Activated CD4-positive, alpha-beta T cell treated with anti-CD3 and anti-CD28 coated beads, Interleukin-2, amount 50 U/mL, for 1 hour (primary cell): ENCODE measurements at regions not wholly inside any gene's neighbourhood (a gene's known extent, or its start where the extent isn't known, plus 50 kb on each side); places are given as distances from the start of the nearest gene placed in this dataset.

Experiments used
- DNase-seq: peaks from one replicate; pipeline ENCODE4 v3.0.0-alpha.2; 2020

DNA sequence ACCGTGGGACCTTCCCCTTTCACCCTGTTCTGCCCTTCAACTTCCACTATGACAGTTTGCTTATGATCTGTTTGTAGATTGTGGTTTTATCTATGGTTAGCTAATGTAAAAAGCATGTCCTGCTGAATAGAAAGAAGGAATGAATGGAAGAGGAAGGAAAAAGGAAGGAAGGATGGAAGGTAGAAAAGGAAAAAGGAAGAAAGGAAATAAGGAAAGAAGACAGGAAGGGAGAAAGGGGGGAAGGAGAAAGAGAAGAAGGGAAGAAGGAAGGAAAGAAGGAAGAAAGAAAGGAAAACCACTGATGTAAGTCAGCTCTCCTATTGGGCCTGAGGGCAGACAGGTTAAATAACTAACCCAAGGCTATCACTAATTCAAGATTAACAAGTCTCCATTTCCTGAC lies 319.1 kb upstream of the KLF3 start:
- DNase-seq: no peak

DNA sequence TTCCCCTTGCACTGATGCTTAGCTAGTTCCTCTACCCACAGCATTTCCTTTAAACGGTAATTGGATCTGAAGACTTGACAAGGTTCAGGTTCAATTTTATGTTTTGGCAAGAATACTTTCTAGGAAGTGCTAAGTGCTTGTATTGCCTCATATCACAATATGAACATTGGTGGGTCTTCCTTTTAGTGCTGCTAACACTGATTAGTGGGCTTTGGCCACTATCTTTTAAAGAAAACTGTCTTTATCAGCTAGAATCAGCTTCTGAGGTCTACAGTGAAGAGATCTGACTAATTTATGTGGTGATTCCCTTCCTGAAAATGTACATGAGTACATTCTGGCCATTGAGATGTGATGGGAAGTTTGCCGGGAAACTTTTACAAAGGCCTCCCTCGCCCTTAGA lies 316.7 kb upstream of the KLF3 start:
- DNase-seq: no peak

DNA sequence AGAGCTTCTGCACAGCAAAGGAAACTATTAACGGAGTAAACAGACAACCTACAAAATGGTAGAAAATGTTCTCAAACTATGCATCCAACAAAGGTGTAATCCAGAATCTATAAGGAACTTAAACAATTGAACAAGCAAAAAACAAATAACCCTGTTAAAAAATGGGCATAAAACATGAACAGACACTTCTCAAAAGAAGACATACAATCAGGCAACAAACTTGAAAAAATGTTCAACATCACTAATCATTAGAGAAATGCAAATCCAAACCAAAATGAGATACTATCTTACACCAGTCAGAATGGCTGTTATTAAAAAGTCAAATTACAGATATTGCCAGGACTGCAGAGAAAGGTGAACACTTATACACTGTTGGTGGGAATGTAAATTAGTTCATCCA lies 309.6 kb upstream of the KLF3 start:
- no peak for DNase-seq

DNA sequence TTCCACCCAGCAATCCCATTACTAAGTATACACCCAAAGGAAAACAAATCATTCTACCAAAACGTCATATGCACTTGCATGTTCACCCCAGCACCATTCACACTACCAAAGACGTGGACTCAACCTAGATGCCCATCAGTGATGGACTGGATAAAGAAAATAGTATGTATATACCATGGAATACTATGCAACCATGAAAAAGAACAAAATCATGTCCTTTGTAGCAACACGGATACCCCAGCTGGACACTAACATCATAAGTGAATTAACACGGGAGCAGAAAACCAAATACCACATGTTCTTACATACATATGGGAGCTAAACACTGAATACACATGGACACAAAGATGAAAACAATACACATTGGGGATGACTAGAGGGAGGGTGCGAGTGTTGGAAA lies 309.1 kb upstream of the KLF3 start:
- no peak for DNase-seq

DNA sequence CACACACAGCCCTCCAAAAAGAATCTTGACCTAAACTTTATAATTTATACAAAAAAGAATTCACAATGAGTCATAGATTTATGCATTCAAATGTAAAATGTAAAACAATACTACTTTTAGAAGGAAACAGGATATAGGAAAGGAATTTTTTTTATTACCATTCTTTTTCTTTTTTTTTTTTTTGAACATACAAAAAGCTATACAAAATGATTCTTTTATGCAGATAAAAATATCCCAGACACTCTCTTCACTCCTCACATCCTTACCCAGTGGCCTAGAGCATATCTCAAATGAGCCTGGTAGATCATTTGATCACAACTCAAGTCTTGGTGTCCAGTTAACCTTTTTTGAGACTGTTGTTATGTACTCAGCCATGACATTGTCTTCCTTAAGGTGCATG lies 307.3 kb upstream of the KLF3 start:
- no peak for DNase-seq

DNA sequence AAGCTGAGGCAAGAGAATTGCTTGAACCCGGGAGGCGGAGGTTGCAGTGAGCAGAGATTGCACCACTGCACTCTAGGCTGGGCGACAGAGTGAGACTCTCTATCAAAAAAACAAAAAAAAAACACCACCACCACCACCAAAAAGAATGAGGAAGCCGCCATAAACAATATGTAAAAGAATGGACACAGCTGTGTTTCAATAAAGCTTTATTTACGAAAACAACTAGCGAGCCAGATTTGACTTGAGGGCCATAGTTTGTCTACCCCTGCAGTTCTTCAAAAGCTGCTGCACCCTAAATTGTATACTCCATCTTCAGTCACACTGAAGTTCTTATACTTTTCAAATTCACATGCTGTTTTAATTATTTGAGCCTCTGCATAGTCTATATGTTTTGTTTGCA lies 306.5 kb upstream of the KLF3 start:
- no peak for DNase-seq

DNA sequence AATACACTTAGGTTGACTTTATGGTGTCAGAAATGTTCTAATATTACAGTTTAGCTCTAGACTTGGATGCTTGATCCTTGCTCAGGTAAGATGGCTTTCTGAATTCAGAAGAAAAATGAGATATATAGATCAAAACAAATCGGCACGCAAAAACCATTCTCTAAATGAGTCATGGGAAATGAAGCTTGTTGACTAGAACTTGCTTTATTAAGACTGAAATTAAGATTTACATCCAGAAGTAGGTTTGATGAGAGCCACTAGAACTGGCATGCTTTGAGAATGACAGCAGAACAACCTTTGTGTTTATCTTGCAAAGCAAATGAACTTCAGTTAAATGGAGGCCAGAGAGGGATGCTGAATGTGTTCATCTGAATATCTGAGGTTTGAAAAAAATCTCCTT lies 304.9 kb upstream of the KLF3 start:
- no peak for DNase-seq

DNA sequence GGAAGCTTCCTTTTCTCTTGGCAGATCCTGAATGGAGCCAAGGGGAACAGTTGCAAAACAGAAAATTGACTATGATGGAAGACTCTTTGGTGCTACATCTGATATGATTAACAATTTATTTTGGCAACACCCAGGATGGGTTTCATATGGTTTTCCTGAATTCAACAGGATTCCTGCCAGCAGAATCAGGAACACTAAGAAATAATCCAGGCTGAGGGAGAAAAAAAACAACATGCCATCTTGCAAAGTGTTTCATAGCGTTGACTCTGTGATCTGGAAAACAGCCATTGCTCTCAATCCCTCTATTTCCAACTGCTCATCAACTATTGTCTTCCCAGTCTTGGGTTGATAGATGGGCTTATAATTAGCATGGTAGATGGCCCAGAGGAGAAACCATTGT lies 303.8 kb upstream of the KLF3 start:
- DNase-seq: no peak

DNA sequence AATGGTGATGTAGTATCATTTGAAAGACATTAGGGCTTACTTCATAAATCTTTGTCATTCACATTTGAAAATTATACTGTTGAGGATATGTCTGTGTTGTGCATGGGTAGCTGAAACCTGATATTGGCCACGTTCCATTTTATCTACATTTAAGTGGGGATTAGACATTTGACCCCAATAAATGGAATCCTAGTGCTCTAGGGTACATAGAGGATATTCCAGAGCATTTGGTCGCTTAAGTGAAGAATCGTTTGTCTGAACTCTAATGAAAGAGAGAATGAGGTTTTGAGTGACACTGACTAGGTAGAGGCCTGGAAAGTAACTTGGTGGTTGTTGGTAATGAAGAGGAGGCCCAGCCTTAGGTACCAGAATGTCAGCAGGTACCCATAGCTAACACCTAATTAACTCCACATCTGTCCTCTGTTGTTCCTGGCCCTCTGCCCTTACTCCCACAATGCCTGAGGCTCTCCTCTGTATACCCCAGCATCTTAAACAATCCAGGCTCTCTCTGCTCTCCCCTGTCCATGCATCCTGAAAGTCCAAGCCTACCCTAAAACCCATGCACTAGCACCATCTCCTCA lies 299.5 kb upstream of the KLF3 start:
- DNase-seq: no peak

DNA sequence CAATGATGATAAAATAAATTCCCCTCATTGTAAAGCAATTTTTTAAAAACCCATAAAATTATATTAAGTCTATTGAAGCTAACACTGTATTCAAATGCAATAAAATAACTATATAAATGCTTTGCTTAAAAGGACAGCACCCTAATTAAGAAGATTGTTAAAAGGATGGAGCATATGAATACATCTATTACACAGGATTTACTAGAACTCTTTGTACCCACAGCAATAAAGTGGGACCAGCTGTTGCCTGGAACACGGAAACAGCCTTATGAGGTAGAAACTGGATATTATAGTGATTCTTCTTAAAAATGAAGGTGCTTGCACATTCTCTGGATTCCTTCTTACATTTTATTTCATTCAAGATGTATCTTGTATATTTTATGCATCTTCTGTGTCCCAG lies 298.7 kb upstream of the KLF3 start:
- no peak for DNase-seq

DNA sequence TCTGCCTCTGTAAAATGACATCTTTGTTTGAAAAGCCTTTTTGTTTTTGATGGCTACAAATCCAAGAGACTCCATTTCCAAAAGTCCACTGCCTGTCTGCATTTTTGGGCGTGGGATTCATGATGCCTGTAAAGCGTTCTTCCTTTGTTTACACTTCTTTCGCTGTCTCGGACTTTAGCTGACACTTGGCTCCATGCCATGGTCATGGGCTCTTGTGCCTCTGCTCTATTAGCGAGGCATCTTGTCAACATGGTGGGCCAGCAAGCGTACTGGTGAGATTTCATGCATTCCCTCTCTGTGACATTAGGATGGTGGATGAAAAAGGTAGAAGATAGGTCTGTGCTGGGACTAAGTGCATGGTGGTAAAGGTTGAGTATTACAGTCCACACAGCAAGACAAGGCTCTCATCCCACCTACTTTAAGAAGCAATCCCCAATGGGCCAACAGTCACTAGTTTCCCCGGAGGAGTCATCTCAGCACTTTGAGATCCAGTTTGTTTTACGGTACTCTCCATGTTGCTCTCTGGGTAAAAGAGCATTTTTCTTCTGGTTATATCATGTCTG lies 298.2 kb upstream of the KLF3 start:
- no peak for DNase-seq

DNA sequence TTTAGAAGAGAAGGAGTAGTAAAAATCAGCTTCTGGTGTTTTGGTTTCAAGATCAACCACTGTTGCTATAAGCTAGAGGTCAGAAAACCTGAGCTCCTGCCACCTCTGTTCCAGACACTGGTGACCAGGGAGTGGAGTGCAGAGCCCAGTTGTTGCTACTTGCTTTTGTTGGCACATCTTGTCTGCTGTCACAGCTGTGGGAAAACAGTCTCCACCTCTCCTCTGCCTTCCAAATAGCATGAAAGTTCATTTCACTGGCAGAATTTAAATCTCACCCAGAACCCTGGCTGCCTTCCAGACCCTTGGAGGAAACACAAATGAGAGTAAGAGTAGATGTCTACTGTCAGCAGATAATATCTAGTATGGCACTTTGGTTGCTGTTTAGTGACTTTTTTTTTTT lies 297.5 kb upstream of the KLF3 start:
- no peak for DNase-seq

DNA sequence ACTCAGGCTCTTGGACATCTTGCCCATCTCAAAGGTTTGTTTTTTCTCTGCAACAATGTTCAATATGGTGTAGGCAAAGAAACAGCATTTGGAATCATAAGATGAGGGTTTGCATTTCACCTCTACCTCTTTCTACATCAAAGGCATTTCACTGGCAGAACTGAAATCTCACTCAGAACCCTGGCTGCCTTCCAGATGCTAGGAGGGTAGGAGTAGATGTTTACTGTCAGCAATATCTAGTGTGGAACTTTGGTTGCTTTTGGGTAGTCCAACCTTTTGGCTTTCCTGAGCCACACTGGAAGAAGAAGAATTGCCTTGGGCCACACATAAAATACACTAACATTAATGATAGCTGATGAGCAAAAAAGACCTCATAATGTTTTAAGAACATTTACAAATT lies 297.0 kb upstream of the KLF3 start:
- no peak for DNase-seq

DNA sequence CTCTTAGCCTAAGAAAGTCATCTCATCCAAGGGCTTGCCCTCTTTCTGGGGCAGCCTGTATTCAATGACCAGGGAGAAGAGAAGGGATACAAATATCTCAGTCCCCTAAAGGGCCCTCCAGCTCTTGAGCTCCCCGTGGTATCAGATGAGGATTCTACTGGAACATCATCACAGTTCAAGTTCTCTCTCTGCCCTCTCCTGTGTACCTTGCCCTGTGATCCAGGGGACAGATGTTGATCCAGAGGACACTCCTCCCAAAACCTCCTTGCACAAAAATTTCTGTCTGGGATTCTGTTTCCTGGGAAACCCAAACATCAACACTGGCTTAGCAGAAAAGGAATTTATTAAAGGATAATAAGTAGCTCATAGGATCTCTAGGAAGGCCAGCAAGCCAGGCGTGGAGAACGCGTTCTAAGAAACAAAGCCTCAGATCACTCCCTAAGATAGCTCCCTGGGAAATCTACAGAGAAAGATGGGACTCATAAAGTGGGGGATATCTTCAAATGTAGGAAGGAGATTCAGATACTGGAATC lies 296.3 kb upstream of the KLF3 start:
- no peak for DNase-seq

DNA sequence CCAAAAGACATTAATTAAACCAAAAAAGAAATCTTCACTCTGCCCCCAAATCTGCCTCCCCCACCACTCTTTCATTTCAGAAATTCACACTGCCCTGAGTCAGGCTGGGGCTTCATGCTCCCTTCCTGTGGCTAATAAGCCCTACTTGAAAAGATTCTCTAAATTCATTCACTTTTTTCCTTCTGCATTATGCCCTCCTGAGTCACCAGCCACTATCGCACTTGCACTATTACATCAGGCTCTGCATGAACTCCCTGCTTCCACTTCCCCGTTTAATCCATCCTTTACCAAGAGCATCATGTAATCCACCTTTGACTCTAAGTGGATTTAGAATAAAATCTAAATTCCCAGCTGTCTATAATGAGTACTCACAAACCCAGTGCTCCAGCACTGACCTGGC lies 295.4 kb upstream of the KLF3 start:
- no peak for DNase-seq

DNA sequence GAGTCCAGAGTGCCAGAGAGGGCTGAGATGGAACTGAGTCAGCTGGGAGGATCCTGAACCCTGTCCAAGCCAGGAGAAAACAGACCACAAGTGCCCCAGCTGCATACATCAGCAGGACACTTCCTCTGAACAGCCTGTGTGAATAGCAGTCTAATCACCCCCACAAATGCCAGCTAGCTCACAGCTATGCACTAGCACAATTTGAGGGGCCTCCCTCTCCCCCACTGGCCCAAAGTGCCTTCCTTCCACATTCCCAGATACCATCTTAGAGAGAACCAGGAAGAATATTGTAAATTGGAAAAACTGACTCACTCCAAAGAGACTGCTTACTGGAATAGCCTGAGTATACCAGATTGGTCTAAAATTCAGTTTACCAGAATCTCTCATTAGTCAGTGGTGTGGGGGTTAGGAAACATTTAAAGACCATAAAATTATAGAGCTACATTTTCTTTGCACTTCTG lies 292.6 kb upstream of the KLF3 start:
- DNase-seq: no peak

DNA sequence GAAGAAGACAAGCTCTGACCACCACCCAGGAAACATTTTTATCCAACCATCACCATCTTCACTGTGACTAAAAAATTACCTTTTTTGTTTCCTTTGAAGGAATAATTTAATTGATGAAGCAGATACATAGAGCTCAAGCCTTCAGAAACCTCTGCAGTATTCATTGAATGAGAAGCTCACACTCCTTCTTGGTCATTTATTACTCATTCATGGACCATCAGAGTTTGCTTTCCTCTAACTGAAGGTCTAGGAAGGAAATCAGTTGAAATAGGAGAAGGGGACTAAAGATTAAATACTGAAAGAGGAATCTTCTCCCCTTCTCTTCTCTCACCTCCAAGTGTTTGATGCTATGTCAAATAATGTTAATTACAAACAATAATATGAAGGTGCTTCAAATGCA lies 290.6 kb upstream of the KLF3 start:
- no peak for DNase-seq

DNA sequence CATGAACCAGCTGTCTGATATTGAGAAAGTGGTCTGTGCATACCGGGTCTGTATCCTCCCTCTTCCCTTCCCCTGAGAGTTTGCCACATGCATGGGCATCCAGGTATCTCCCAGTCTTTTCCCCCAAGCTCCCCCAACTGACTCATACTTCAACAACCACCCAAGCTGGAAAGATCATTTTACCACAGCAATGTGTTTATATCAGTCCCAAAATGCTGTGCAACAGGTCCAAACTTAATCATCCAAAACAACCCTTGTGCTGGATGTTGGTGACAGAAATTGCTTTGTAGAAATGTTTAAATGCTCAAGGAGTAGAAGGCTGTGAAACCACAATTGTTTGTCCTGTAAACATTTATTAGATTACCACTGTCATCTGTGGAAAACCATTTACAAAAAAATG lies 286.8 kb upstream of the KLF3 start:
- DNase-seq: no peak

DNA sequence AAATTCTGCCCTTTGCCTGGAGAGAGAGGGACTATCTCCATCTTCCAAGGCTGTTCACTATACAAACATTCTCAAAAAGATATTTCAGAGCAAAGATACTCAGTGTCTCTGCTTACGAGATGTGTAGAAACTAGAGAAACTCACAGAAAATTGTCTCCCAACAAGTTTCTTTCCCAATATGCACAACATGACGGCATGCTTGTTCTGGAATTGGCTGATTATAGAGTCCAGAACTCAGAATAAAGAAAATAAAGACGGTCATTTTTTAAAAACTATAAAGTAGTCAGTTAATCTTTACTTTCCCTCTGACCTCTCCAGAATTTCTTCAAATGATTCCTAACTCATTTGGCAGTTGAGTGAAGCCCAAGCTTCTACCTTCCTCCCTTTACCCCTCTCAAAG lies 285.5 kb upstream of the KLF3 start:
- no peak for DNase-seq

DNA sequence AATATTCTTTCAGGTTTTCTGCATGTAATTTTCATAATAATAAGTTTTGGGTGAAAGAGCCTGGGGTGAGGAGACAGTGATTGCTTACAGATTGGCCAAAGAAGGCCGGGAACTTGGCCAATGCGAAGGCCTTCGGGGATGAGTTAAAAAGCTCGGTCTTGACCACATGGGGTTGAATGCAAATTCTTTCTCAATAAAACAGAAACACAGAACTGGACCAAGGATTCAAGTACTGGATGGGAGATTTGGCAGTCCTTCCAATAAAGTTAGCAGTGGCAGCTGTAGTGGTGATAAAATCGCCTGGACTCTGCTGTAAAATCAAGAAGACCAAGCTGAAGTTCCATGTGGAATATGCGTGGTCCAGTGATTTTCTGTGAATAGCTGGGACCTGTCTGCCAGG lies 282.2 kb upstream of the KLF3 start:
- no peak for DNase-seq

DNA sequence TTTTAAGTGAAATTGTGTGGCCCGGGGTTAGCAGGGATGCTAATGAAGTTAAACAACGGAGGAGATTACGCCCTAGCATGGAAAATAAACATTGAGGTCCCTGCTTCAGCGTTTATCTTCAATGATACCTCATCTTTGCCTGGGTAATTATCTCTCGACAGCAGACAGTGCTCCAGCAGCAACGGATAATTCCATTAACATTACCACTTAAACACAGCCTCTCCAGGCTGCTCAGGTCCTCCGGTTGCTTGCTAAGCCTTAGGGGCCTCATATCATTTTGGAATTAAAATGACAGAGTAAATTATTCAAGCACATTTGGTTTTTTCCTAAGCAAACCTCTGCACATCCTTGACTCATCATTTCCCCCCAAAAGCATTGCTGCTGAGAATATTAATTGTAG lies 281.5 kb upstream of the KLF3 start:
- DNase-seq: no peak

DNA sequence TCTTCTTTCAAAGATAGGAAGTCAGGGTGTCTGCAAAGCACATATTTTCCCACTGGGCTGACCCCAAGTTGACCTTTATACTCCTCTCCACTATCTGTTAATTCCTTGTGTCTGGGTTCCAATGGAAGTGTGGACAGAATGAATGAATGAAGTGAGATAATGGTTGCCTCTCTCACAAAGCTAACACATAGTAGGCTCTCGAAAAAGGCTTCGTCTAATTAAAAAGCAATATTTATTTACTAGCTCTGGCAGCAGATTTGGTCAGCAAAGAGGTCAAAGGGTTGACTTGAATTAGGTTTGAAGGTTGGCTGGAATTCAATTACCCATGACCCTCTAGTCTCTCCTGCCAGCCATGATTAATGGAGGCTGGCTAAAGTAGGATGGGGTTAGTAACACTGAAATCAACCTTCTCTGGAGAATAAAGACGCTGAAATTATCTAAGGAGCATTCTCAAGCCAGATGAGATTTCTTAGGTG lies 280.3 kb upstream of the KLF3 start:
- DNase-seq: no peak

DNA sequence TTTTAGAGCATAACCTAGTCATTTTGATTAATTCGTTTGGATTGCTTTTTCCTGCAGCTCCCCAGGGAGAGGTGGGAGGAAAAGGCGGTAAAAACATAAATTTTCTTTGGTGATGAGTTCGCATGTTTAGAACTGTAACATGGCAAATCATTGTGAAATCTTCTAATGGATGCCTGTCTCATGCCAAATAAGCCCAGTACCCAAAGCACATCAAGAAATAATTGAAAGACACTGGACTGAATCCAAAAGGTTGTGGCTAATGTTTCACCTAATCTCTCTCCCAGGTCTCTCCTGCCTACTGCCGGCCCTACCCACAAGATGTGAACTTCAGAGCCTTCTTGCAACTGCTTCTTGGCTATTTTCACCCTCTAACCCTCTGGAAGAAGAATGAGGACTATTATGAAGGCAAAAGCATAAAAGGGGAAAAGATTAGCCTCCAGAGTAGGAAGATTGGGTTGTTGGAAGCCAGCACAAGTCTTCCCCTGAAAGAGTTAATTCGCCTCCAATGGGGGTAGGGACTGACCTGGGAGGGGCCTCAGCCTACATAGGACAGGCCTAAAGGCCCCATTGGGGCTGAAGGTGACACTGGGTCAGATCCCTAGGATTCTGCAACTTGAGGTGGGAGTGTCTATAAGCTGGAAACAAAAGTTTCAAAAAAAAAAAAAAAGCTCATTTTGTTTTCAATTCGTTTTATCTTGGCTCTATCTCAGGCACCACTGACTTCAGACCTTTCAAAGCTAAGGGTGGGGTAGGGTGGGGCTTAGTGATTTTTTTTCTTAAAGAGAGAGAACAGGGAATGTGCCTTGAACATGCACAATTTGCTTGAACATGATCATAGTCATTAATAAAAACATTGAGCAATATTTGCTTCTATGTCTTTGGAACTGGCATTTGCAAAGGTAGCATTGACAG lies 278.6 kb upstream of the KLF3 start:
- DNase-seq: no peak

DNA sequence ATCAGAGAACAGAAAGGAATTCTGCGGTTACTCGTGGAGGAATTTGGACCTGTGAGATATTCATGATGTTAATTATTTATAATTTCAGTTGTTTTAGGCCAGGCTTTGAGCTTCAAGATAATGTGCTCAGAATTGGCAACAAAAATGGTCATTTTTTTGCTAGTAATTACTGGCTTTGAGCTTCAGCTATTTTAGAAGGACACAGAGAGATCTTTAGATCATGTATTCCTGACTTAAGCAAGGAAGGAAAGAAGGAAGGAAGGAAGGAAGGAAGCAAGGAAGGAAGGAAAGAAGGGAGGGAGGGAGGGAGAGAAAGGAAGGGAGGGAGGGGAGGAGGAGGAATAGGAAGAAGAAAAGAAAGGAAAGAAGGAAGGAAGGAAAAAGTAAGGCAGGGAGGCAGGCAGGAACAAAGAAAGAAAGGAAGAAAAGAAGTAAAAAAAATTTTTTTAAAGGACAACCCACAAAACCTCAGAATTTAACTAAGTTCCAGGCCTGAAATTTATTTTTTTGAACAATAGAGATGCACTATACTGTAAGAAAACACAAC lies 277.9 kb upstream of the KLF3 start:
- DNase-seq: no peak
